SK-N-SH (cell line): ENCODE measurements at regions not wholly inside any gene's neighbourhood (a gene's known extent, or its start where the extent isn't known, plus 50 kb on each side); places are given as distances from the start of the nearest gene placed in this dataset.

Experiments
- CTCF ChIA-PET: fragments of 300-600, 350-600 bp; formaldehyde crosslinking; extraction: SDS; loops from one replicate; lab custom pipeline; 2021; lab: Yijun Ruan, JAX
- POLR2A ChIA-PET: fragments of 350-600 bp; sonication (Branson Sonifier 250); formaldehyde crosslinking; extraction: SDS; loops from one replicate; lab custom pipeline; 2020; ENCODE audit warnings: antibody characterized with exemption, inconsistent platforms; lab: Yijun Ruan, JAX
- DNase-seq: peaks from one replicate; pipeline ENCODE4 v3.0.0; 2012
- H2AFZ ChIP-seq: fragments of 200-600 bp; sonication (generic); 2 replicates; pipeline ENCODE4 v1.8.1; 2016; ENCODE audit warnings: antibody characterized with exemption, mild to moderate bottlenecking, low read depth
- H3F3A ChIP-seq: fragments of 200-600 bp; sonication (generic); replicated peaks from 2 replicates; pipeline ENCODE3; 2016; ENCODE audit warnings: antibody characterized with exemption, mild to moderate bottlenecking; ENCODE audit not compliant: insufficient read depth
- H3K27ac ChIP-seq, 2 experiments: fragments of 200-500 bp in 1 of 2; fragments of 200-600 bp in 1 of 2; sonication (Bioruptor generic) in 1 of 2; sonication (generic), shearing (Covaris generic) in 1 of 2; 2 replicates each; pipeline versions ENCODE4 v1.5.1 to v1.6.1; 2014 to 2016; ENCODE audit warnings: low read depth in 2 of 2, inconsistent platforms in 1 of 2, low read length in 1 of 2, mild to moderate bottlenecking in 1 of 2, mixed read lengths in 1 of 2
- H3K27me3 ChIP-seq: fragments of 200-600 bp; sonication (generic), shearing (Covaris generic); 2 replicates; pipeline ENCODE4 v1.6.1; 2016; ENCODE audit warnings: mixed run types; ENCODE audit not compliant: insufficient read depth
- H3K36me3 ChIP-seq, 2 experiments: fragments of 200-500 bp in 1 of 2; fragments of 200-600 bp in 1 of 2; sonication (Bioruptor generic) in 1 of 2; sonication (generic) in 1 of 2; replicated peaks in 1 of 2; 2 replicates each; pipeline versions ENCODE3 to v1.5.1; 2014 to 2016; ENCODE audit warnings: low read length in 1 of 2, mild to moderate bottlenecking in 1 of 2; ENCODE audit not compliant: insufficient read depth in 2 of 2, control insufficient read depth in 1 of 2
- H3K4me1 ChIP-seq, 2 experiments: fragments of 200-500 bp in 1 of 2; fragments of 200-600 bp in 1 of 2; sonication (Bioruptor generic) in 1 of 2; sonication (generic), shearing (Covaris generic) in 1 of 2; 2 replicates each; pipeline versions ENCODE4 v1.5.1 to v1.6.1; 2014 to 2016; ENCODE audit warnings: low read depth in 1 of 2, low read length in 1 of 2, mixed run types in 1 of 2; ENCODE audit not compliant: insufficient read depth in 2 of 2, control insufficient read depth in 1 of 2
- H3K4me2 ChIP-seq: fragments of 200-600 bp; sonication (generic), shearing (Covaris generic); 2 replicates; pipeline ENCODE4 v1.6.1; 2017; ENCODE audit warnings: mixed run types
- H3K4me3 ChIP-seq, 2 experiments: fragments of 200-500 bp in 1 of 2; fragments of 200-600 bp in 1 of 2; sonication (Bioruptor generic) in 1 of 2; sonication (generic), shearing (Covaris generic) in 1 of 2; 2 replicates each; pipeline versions ENCODE4 v1.5.1 to v1.8.1; 2014 to 2016; ENCODE audit warnings: low read depth in 2 of 2, inconsistent platforms in 1 of 2, low read length in 1 of 2, mild to moderate bottlenecking in 1 of 2, mixed read lengths in 1 of 2, moderate library complexity in 1 of 2
- H3K79me2 ChIP-seq: fragments of 200-600 bp; sonication (generic); 2 replicates; pipeline ENCODE4 v1.8.1; 2017; ENCODE audit warnings: mild to moderate bottlenecking; ENCODE audit not compliant: insufficient read depth
- H3K9ac ChIP-seq: fragments of 200-600 bp; sonication (generic); 2 replicates; pipeline ENCODE4 v1.6.1; 2017; ENCODE audit warnings: mixed run types
- H3K9me2 ChIP-seq: fragments of 200-600 bp; sonication (generic); 2 replicates; pipeline ENCODE4 v1.6.1; 2017; ENCODE audit warnings: mixed run types
- H3K9me3 ChIP-seq: fragments of 200-600 bp; sonication (generic); 2 replicates; pipeline ENCODE4 v1.6.1; 2017; ENCODE audit warnings: mixed run types, mild to moderate bottlenecking, moderate library complexity
- H4K20me1 ChIP-seq: fragments of 200-600 bp; sonication (generic); 2 replicates; pipeline ENCODE4 v1.6.1; 2017; ENCODE audit warnings: mild to moderate bottlenecking, mixed run types; ENCODE audit not compliant: insufficient read depth
- CTCF ChIP-seq: fragments of 200-600 bp; sonication (generic); IDR thresholded peaks from 2 replicates; pipeline ENCODE4 v1.6.1; 2017; ENCODE audit warnings: antibody characterized with exemption, mild to moderate bottlenecking, moderate library complexity
- ELF1 ChIP-seq: IDR thresholded peaks from 2 replicates; pipeline ENCODE4 v1.4.0; 2012
- EP300 ChIP-seq, 2 experiments: IDR thresholded peaks; 2 replicates each; pipeline versions ENCODE4 v1.4.0 to v1.6.1; 2012; ENCODE audit warnings: borderline replicate concordance in 1 of 2, low read depth in 1 of 2, low read length in 1 of 2
- FOSL2 ChIP-seq: IDR thresholded peaks from 2 replicates; pipeline ENCODE4 v1.4.0; 2012; ENCODE audit warnings: low read depth, mild to moderate bottlenecking, moderate library complexity, borderline replicate concordance
- FOXM1 ChIP-seq: IDR thresholded peaks from 2 replicates; pipeline ENCODE4 v1.4.0; 2012; ENCODE audit warnings: low read depth, mild to moderate bottlenecking
- GATA2 ChIP-seq: sonication (generic); formaldehyde crosslinking; IDR thresholded peaks from 2 replicates; pipeline ENCODE4 v1.5.0; 2020; ENCODE audit warnings: mild to moderate bottlenecking, missing genetic modification reagents
- IRF3 ChIP-seq: fragments of 150-350 bp; IDR thresholded peaks from 2 replicates; pipeline ENCODE4 v1.6.1; 2016; ENCODE audit warnings: mild to moderate bottlenecking, low read depth, low read length
- MAX ChIP-seq: IDR thresholded peaks from 2 replicates; pipeline ENCODE4 v1.4.0; 2012; ENCODE audit warnings: low read depth
- NFIC ChIP-seq: IDR thresholded peaks from 2 replicates; pipeline ENCODE4 v1.4.0; 2012; ENCODE audit warnings: borderline replicate concordance
- PBX3 ChIP-seq: IDR thresholded peaks from 2 replicates; pipeline ENCODE4; 2012
- POLR2AphosphoS5 ChIP-seq: IDR thresholded peaks from 2 replicates; pipeline ENCODE4 v1.6.1; 2012; ENCODE audit warnings: low read depth, low read length
- RAD21 ChIP-seq: IDR thresholded peaks from 2 replicates; pipeline ENCODE4 v1.6.1; 2012; ENCODE audit warnings: mild to moderate bottlenecking, low read length
- RCOR1 ChIP-seq: fragments of 150-350 bp; IDR thresholded peaks from 2 replicates; pipeline ENCODE4 v1.6.1; 2017; ENCODE audit warnings: antibody characterized with exemption, low read length
- SMC3 ChIP-seq: IDR thresholded peaks from 2 replicates; pipeline ENCODE4 v1.6.1; 2012; ENCODE audit warnings: low read depth, low read length, improper control_type of control experiment
- TEAD4 ChIP-seq: IDR thresholded peaks from 2 replicates; pipeline ENCODE4 v1.4.0; 2012; ENCODE audit warnings: mild to moderate bottlenecking, borderline replicate concordance; ENCODE audit not compliant: insufficient read depth
- USF2 ChIP-seq: fragments of 150-350 bp; IDR thresholded peaks from 2 replicates; pipeline ENCODE4 v1.6.1; 2017; ENCODE audit warnings: antibody characterized with exemption, low read length, low read depth, borderline replicate concordance
- YY1 ChIP-seq: IDR thresholded peaks from 2 replicates; pipeline ENCODE4 v1.4.0; 2012; ENCODE audit warnings: low read depth, mild to moderate bottlenecking
- WGBS: methylation state at CpG from one replicate; pipeline ENCODE4 v1.1.6; 2017; ENCODE audit warnings: low lambda C conversion rate; 5-methylcytosine and 5-hydroxymethylcytosine counted together

GRCh38 chr4:126715681-126716080, 917.1 kb upstream of the INTU start (continued):
- no peak for TF ChIP-seq IRF3
- TF ChIP-seq POLR2AphosphoS5 = no peak
- TF ChIP-seq MAX = no peak
- no peak for TF ChIP-seq PBX3
- TF ChIP-seq FOXM1 = no peak
- no peak for TF ChIP-seq TEAD4
- no peak for TF ChIP-seq NFIC

GRCh38 chr4:126718136-126718535, 914.6 kb upstream of the INTU start:
- Histone ChIP-seq H3K9me2 (no peaks in the 10 kb centered on the region), H2AFZ (no peak overlapping the region), H3K4me2 (no peak overlapping the region), H3K79me2 (no peaks in the 10 kb centered on the region), H3K9me3 (no peaks in the 10 kb centered on the region), H3K4me1 (no peaks in the 10 kb centered on the region), H3K27me3 (no peaks in the 10 kb centered on the region), H3K27ac (no peak overlapping the region), H3F3A (no peaks in the 10 kb centered on the region), H3K9ac (no peak overlapping the region), H3K4me3 (no peak overlapping the region), H4K20me1 (no peaks in the 10 kb centered on the region), H3K36me3 (no peaks in the 10 kb centered on the region)
- 37% methylated on average over 4 of the region's 4 CpGs for WGBS
- POLR2A ChIA-PET = no interaction called here
- TF ChIP-seq GATA2 (peak; percentile 52), MAX (no peak), FOSL2 (no peak)
- CTCF ChIA-PET = no interaction called here
- DNase-seq = peak; percentile 58

- TF ChIP-seq CTCF (no peak), SMC3 (no peak), YY1 (no peak), RAD21 (no peak), GATA2 (no peak), ELF1 (no peak), FOSL2 (no peak), RCOR1 (no peak), EP300 (IDR thresholded peaks at IDR 0.05; ENCODE audit: borderline replicate concordance in 1 of 2, low read depth in 1 of 2, low read length in 1 of 2) (no peak), TEAD4 (no peak), USF2 (no peak), IRF3 (no peak)
- no peaks in the 10 kb centered on the region for H3K27me3 ChIP-seq
- no peak overlapping the region for H3K27ac ChIP-seq
- H3K9me2 ChIP-seq = no peaks in the 10 kb centered on the region; the same call in 1 of the 2 replicates
- H3K9me3 ChIP-seq = no peaks in the 10 kb centered on the region
- H3K4me3 ChIP-seq = no peak overlapping the region
- 56% methylated on average over 3 of the region's 3 CpGs for WGBS
- H3F3A ChIP-seq = no peaks in the 10 kb centered on the region
- H2AFZ ChIP-seq = no peak overlapping the region
- H3K36me3 ChIP-seq = no peaks in the 10 kb centered on the region
- CTCF ChIA-PET = no interaction called here
- POLR2A ChIA-PET = no interaction called here
- no peak overlapping the region for H3K4me2 ChIP-seq
- H3K4me1 ChIP-seq = no peaks in the 10 kb centered on the region
- H3K9ac ChIP-seq = no peak overlapping the region
- no peaks in the 10 kb centered on the region for H3K79me2 ChIP-seq
- no peaks in the 10 kb centered on the region for H4K20me1 ChIP-seq
- DNase-seq = no peak
These were observed 912.9 kb upstream of the INTU start for GRCh38 chr4:126719852-126720251.
